ENCODE measurements at regions not wholly inside any gene's neighbourhood (a gene's known extent, or its start where the extent isn't known, plus 50 kb on each side); places are given as distances from the start of the nearest gene placed in this dataset.

DNA sequence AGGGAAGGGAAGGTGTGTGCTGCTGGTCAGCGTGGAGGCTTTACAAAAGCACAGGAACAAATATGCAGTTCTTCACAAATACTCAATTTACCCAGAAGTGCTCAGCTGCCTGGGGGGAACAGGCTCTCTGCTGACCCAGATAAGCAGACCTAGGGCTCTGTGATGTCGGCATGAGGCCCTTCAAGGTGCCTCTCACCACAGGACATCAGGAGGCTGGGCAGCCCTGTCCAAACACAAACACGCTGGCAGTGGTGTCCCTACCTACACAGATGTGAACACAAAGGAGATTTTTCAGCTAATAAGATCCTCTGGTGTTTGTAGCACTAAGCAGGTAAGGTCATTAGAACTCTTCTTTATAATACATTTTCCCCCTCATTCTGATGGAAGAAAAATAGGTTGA, 243.0 kb upstream of the PROX1 start:
- Histone ChIP-seq H3K36me3 (ENCODE audit: control insufficient read depth, insufficient read depth, low read length) (no peaks in the 10 kb centered on the region), H3K4me3 (ENCODE audit: insufficient read depth, low read depth, low read length) (no peak overlapping the region), H3K9me3 (ENCODE audit: control insufficient read depth, low read length) (no peaks in the 10 kb centered on the region), H3K27me3 (ENCODE audit: control insufficient read depth, insufficient read depth, low read length, poor library complexity, severe bottlenecking) (no peaks in the 10 kb centered on the region), H3K4me1 (ENCODE audit: control insufficient read depth, insufficient read depth, low read length) (no peaks in the 10 kb centered on the region), H3K27ac (ENCODE audit: insufficient read depth, low read depth, low read length, poor library complexity, severe bottlenecking) (no peak overlapping the region)
- WGBS, 2 experiments: 57 to 79% methylated on average over 3 of the region's 3 CpGs

DNA sequence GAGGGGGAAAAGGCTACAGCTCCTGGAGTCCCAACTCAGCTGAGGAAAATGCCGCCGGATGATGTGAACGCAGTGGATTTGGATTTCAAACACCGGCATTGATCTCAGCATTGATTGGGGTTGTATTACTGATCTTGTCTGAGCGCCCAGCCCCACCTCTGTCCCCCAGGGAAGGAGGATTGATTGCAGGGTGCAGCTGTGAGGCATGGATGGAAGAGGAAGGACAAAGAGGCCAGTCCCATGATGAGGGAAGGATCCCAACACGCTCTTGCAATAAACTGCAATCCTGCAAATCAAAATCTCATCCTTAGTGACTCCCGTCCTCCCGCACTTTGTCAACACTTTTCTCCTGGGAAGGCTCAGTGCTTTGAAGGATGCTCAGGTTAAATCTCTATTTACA, 242.3 kb upstream of the PROX1 start:
- Histone ChIP-seq H3K9me3 (ENCODE audit: control insufficient read depth, low read length) (no peaks in the 10 kb centered on the region), H3K27ac (ENCODE audit: insufficient read depth, low read depth, low read length, poor library complexity, severe bottlenecking) (no peak overlapping the region)
- WGBS, 2 experiments: 95% methylated on average over 8 of the region's 8 CpGs

DNA sequence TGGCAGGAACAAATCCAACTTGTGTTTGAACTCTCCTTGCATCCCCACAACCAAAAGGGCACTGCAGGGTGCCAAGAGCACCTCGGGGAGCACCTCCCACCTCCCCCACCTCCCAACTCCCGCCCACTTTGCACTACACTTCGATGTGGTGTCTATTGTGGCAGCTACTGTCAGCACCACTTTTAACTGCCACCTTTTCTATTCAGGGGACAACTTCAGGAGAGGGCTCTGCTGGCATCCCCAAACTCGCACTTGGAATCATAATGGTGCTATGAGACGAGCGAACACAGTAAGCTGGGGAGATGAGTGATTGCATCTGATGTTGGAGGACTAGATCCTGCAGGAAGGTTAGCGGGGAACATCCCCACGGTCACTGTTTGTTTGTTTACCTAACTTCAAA, 238.2 kb upstream of the PROX1 start:
- 91 to 95% methylated on average over 8 of the region's 8 CpGs for WGBS, 2 experiments
- no peaks in the 10 kb centered on the region for H3K4me1 ChIP-seq (ENCODE audit: control insufficient read depth, insufficient read depth, low read length)
- no peak overlapping the region for H3K4me3 ChIP-seq (ENCODE audit: insufficient read depth, low read depth, low read length)
- H3K9me3 ChIP-seq (ENCODE audit: control insufficient read depth, low read length): no peaks in the 10 kb centered on the region
- no peaks in the 10 kb centered on the region for H3K27me3 ChIP-seq (ENCODE audit: control insufficient read depth, insufficient read depth, low read length, poor library complexity, severe bottlenecking)
- no peaks in the 10 kb centered on the region for H3K36me3 ChIP-seq (ENCODE audit: control insufficient read depth, insufficient read depth, low read length)
- no peak overlapping the region for H3K27ac ChIP-seq (ENCODE audit: insufficient read depth, low read depth, low read length, poor library complexity, severe bottlenecking)

More for the DNA sequence above, 242.3 kb upstream of the PROX1 start:
- Histone ChIP-seq H3K4me1 (ENCODE audit: control insufficient read depth, insufficient read depth, low read length) (no peaks in the 10 kb centered on the region), H3K36me3 (ENCODE audit: control insufficient read depth, insufficient read depth, low read length) (no peaks in the 10 kb centered on the region), H3K27me3 (ENCODE audit: control insufficient read depth, insufficient read depth, low read length, poor library complexity, severe bottlenecking) (no peaks in the 10 kb centered on the region), H3K4me3 (ENCODE audit: insufficient read depth, low read depth, low read length) (no peak overlapping the region)

DNA sequence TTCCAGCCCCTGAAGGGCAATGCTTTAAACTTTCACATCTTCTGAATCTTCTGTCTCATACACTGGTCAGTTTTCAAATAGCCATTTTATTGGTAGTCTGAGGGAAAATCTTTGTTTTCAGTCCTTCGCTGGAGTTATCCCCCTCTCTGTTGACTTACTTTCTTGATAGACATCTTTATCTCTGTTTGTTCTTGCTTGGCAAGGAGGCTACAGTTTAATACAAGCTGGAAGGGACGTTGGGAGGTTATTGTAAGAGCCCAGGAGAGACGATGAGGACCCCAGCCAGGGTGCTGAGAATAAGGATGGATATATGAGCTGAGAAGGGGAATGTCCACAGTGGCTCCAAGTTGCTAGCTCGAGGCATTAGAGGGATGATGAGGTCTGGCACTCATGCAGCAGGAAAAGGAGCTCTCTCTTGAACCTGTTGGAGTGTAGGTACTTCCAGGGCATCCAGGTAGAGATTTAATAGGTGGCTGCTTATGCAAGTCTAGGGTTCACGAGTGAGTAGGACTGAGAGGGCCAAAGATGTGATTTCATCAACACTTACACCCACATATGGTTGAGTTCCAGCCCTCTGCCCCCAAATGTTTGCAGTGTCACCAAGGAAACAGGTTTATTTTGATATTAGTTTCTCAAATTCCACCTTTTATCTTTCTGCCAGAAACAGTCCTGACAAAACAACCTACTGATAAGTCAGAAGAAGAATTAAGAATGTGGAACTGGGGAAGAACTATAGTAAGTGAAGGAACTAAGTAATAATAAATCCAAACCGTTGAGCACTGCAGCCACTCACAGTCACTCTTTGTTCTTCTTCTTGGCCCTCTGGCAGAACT, 237.3 kb upstream of the PROX1 start:
- H3K4me1 ChIP-seq (ENCODE audit: control insufficient read depth, insufficient read depth, low read length): no peaks in the 10 kb centered on the region

GRCh38 chr1:213751064-213751397, 236.7 kb upstream of the PROX1 start:
- Histone ChIP-seq H3K36me3 (ENCODE audit: control insufficient read depth, insufficient read depth, low read length) (no peaks in the 10 kb centered on the region), H3K4me1 (ENCODE audit: control insufficient read depth, insufficient read depth, low read length) (no peaks in the 10 kb centered on the region), H3K27me3 (ENCODE audit: control insufficient read depth, insufficient read depth, low read length, poor library complexity, severe bottlenecking) (no peaks in the 10 kb centered on the region), H3K27ac (ENCODE audit: insufficient read depth, low read depth, low read length, poor library complexity, severe bottlenecking) (no peak overlapping the region), H3K9me3 (ENCODE audit: control insufficient read depth, low read length) (no peaks in the 10 kb centered on the region), H3K4me3 (ENCODE audit: insufficient read depth, low read depth, low read length) (no peak overlapping the region)
- 92 to 97% methylated on average over 1 of the region's 1 CpG for WGBS, 2 experiments

More for the DNA sequence above, 237.3 kb upstream of the PROX1 start:
- H3K9me3 ChIP-seq (ENCODE audit: control insufficient read depth, low read length): no peaks in the 10 kb centered on the region
- WGBS, 2 experiments: 79 to 80% methylated on average over 6 of the region's 6 CpGs
- H3K4me3 ChIP-seq (ENCODE audit: insufficient read depth, low read depth, low read length): no peak overlapping the region
- no peaks in the 10 kb centered on the region for H3K36me3 ChIP-seq (ENCODE audit: control insufficient read depth, insufficient read depth, low read length)
- no peaks in the 10 kb centered on the region for H3K27me3 ChIP-seq (ENCODE audit: control insufficient read depth, insufficient read depth, low read length, poor library complexity, severe bottlenecking)
- H3K27ac ChIP-seq (ENCODE audit: insufficient read depth, low read depth, low read length, poor library complexity, severe bottlenecking): no peak overlapping the region

- WGBS, 2 experiments: 89 to 90% methylated on average over 6 of the region's 6 CpGs
- no peaks in the 10 kb centered on the region for H3K27me3 ChIP-seq (ENCODE audit: control insufficient read depth, insufficient read depth, low read length, poor library complexity, severe bottlenecking)
- H3K4me1 ChIP-seq (ENCODE audit: control insufficient read depth, insufficient read depth, low read length): no peaks in the 10 kb centered on the region
These were observed 228.2 kb upstream of the PROX1 start for GRCh38 chr1:213759359-213760181.

DNA sequence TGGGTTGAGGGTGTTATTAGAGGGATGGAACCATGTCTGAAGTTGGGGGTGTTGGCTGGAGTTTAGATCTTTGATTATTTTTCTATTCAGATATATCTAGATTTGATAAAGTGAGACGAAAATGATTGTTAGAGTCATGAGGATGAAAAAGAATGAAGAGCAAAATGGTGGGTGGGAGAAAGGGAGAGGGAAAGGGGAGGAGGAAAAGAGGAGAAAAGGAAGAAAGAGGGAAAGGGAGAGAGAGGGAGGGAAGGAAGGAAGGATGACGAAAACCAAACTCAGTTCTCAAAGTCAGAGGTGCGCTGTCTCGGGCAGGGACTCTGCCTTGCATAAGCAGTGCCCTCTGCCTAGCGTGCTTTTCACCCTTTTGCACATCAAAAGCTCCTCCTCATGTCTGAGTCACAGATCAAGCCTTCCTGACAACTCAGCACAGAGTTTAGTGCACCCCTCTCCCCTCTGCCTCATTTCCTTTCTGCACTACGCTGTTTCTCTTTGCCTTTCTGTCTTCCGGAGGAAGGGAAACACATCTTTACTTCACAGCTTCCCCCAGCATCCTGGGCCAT, 225.8 kb upstream of the PROX1 start:
- no peak overlapping the region for H3K27ac ChIP-seq (ENCODE audit: insufficient read depth, low read depth, low read length, poor library complexity, severe bottlenecking)
- H3K4me3 ChIP-seq (ENCODE audit: insufficient read depth, low read depth, low read length): no peak overlapping the region
- WGBS, 2 experiments: 49 to 63% methylated on average over 7 of the region's 7 CpGs
- no peaks in the 10 kb centered on the region for H3K9me3 ChIP-seq (ENCODE audit: control insufficient read depth, low read length)
- H3K36me3 ChIP-seq (ENCODE audit: control insufficient read depth, insufficient read depth, low read length): no peaks in the 10 kb centered on the region
- H3K27me3 ChIP-seq (ENCODE audit: control insufficient read depth, insufficient read depth, low read length, poor library complexity, severe bottlenecking): no peaks in the 10 kb centered on the region
- no peaks in the 10 kb centered on the region for H3K4me1 ChIP-seq (ENCODE audit: control insufficient read depth, insufficient read depth, low read length)

More at GRCh38 chr1:213759359-213760181, 228.2 kb upstream of the PROX1 start:
- no peak overlapping the region for H3K27ac ChIP-seq (ENCODE audit: insufficient read depth, low read depth, low read length, poor library complexity, severe bottlenecking)
- H3K9me3 ChIP-seq (ENCODE audit: control insufficient read depth, low read length): no peaks in the 10 kb centered on the region
- no peak overlapping the region for H3K4me3 ChIP-seq (ENCODE audit: insufficient read depth, low read depth, low read length)
- no peaks in the 10 kb centered on the region for H3K36me3 ChIP-seq (ENCODE audit: control insufficient read depth, insufficient read depth, low read length)

- Histone ChIP-seq H3K4me1 (ENCODE audit: control insufficient read depth, insufficient read depth, low read length) (no peaks in the 10 kb centered on the region), H3K9me3 (ENCODE audit: control insufficient read depth, low read length) (no peaks in the 10 kb centered on the region), H3K27me3 (ENCODE audit: control insufficient read depth, insufficient read depth, low read length, poor library complexity, severe bottlenecking) (no peaks in the 10 kb centered on the region), H3K4me3 (ENCODE audit: insufficient read depth, low read depth, low read length) (no peak overlapping the region), H3K36me3 (ENCODE audit: control insufficient read depth, insufficient read depth, low read length) (no peaks in the 10 kb centered on the region), H3K27ac (ENCODE audit: insufficient read depth, low read depth, low read length, poor library complexity, severe bottlenecking) (no peak overlapping the region)
- WGBS, 2 experiments: 91 to 94% methylated on average over 3 of the region's 4 CpGs
These were observed 220.1 kb upstream of the PROX1 start for GRCh38 chr1:213767683-213768082.

- Histone ChIP-seq H3K27ac (ENCODE audit: insufficient read depth, low read depth, low read length, poor library complexity, severe bottlenecking) (no peak overlapping the region), H3K36me3 (ENCODE audit: control insufficient read depth, insufficient read depth, low read length) (no peaks in the 10 kb centered on the region), H3K4me1 (ENCODE audit: control insufficient read depth, insufficient read depth, low read length) (no peaks in the 10 kb centered on the region), H3K4me3 (ENCODE audit: insufficient read depth, low read depth, low read length) (no peak overlapping the region), H3K27me3 (ENCODE audit: control insufficient read depth, insufficient read depth, low read length, poor library complexity, severe bottlenecking) (no peaks in the 10 kb centered on the region), H3K9me3 (ENCODE audit: control insufficient read depth, low read length) (no peaks in the 10 kb centered on the region)
- WGBS, 2 experiments: 78 to 79% methylated on average over 21 to 23 of the region's 23 CpGs
These were observed 215.4 kb upstream of the PROX1 start for GRCh38 chr1:213772128-213773063.
